HG02973 (cell line): ENCODE measurements at regions not wholly inside any gene's neighbourhood (a gene's known extent, or its start where the extent isn't known, plus 50 kb on each side); places are given as distances from the start of the nearest gene placed in this dataset.
"Not testable (repeated sequence)": the region's sequence is repeated elsewhere in the genome, so short reads cannot be mapped to it uniquely, and the experiment has no call there.

Source experiments
- ATAC-seq: cut with Tn5 transposase; IDR thresholded peaks from one replicate; pipeline ENCODE4 v1.9.1; 2021; ENCODE audit warnings: moderate library complexity; ENCODE audit not compliant: unreplicated experiment

- no peak for ATAC-seq
Observed at GRCh38 chr17:77632619-77633018, 325.9 kb upstream of the TNRC6C start.

GRCh38 chr17:77634710-77635109 is 323.8 kb upstream of the TNRC6C start:
- no peak for ATAC-seq

- no peak for ATAC-seq
Observed at GRCh38 chr17:77635176-77635575, 323.3 kb upstream of the TNRC6C start.

GRCh38 chr17:77635785-77636184 is 322.7 kb upstream of the TNRC6C start:
- ATAC-seq, result not testable (repeated sequence)

- ATAC-seq, result no peak
Observed at GRCh38 chr17:77636835-77637817, 321.4 kb upstream of the TNRC6C start.

- no peak for ATAC-seq
Observed at GRCh38 chr17:77637818-77638575, 320.5 kb upstream of the TNRC6C start.

GRCh38 chr17:77640252-77640651 is 318.3 kb upstream of the TNRC6C start:
- no peak for ATAC-seq

- ATAC-seq, result no peak
Observed at GRCh38 chr17:77640916-77641605, 317.4 kb upstream of the TNRC6C start.

- no peak for ATAC-seq
Observed at GRCh38 chr17:77641718-77642117, 316.8 kb upstream of the TNRC6C start.

GRCh38 chr17:77644181-77645071 is 314.1 kb upstream of the TNRC6C start:
- no peak for ATAC-seq

GRCh38 chr17:77645072-77646045 is 313.1 kb upstream of the TNRC6C start:
- ATAC-seq, result no peak

GRCh38 chr17:77646046-77646430 is 312.5 kb upstream of the TNRC6C start:
- ATAC-seq, result no peak

GRCh38 chr17:77647531-77647930 is 311.0 kb upstream of the TNRC6C start:
- no peak for ATAC-seq

GRCh38 chr17:77649717-77650211 is 308.7 kb upstream of the TNRC6C start:
- ATAC-seq, result no peak

- ATAC-seq, result no peak
Observed at GRCh38 chr17:77651988-77652387, 306.5 kb upstream of the TNRC6C start.

- ATAC-seq, result no peak
Observed at GRCh38 chr17:77654296-77654695, 304.2 kb upstream of the TNRC6C start.

GRCh38 chr17:77654850-77655249 is 303.7 kb upstream of the TNRC6C start:
- no peak for ATAC-seq

GRCh38 chr17:77656054-77656453 is 302.4 kb upstream of the TNRC6C start:
- ATAC-seq, result no peak

GRCh38 chr17:77657839-77658238 is 300.7 kb upstream of the TNRC6C start:
- no peak for ATAC-seq
